ENCODE measurements at regions not wholly inside any gene's neighbourhood (a gene's known extent, or its start where the extent isn't known, plus 50 kb on each side); places are given as distances from the start of the nearest gene placed in this dataset.
A peak's percentile ranks its signal among the peaks of the same experiment; 100 is the strongest.
"Not testable (repeated sequence)": the region's sequence is repeated elsewhere in the genome, so short reads cannot be mapped to it uniquely, and the experiment has no call there.

DNA sequence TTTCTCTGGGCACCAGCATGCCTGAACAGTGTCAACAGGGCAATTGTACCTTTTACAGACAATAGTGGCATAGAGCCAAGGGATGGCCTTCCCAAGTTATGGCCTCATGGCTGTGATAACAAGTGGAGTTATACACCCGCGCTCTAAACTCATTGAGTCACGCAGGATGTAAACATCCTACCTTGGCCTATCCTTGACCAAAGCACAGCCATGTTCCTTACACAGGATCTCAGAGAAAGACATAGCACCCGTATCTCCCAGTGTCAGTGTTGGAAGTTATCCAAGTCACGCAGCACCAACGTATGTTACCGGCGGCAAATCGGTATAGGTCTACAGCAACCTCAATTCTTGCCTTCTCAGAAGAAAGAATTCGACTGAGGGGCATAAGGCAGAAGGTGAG, 1654.9 kb upstream of the LRRTM3 start:
- DNase-seq = no peak

DNA sequence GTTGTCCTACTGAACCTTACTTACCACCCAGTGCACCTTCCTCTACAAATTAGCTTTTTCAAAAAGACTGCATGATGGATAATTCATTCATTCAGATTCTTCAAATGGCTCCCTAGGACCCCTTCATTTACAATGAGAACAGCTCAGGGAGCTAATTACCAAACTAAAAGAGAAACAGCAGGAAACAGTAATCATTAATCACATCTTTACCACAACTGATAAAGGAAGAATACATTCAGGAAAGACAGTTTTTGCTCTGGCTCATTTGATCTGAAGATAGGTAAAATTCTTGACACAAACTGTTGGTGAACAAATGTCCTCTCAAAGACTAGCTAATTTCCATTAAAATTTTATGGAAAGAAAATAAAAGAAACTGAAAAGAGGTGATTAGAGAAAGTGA, 1652.7 kb upstream of the LRRTM3 start:
- DNase-seq = no peak

DNA sequence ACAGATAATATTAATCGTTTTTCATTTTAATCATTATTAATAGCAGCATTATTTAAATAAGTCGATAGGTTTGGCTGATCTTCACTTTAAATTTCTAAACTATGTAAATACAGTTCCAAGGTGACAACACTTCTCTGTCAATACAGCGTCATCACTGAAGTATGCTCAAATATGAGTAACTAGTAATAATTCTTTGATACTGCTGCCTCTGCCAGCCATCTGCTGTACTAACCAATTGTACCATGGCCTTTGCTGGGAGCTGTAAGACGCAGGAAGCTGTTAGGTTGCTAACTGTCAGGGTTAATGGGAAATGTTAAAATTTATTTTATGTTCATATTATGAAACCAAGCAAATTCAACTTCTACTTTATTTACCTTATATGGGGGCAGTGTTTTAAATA, 1650.5 kb upstream of the LRRTM3 start:
- DNase-seq = no peak

DNA sequence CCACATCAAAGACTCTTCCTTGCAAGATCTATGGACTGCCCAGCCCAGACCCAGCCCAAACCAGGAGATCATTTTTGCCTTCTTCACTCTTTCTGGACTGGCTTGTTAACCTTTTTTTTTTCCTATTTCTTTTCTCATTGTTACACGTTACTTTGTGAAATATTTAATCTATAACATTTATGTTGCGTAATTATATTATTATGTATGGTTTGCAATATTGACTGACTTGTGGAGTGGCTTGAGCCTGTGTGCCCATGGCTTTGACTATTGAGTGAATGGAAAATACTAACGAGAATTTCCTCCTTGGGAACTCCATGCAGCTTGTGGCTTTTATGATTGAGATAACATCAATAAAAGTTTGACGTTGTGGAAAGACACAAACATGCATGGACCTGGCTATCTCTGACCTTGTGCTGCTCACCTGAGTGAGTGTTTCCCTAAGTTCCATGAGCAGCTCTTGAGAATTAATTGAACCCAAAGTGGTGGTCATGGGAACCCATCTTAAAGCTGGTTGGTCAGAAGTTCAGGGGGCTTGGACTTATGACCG, 1641.3 kb upstream of the LRRTM3 start:
- no peak for DNase-seq

GRCh38 chr10:65285726-65286125, 1640.1 kb upstream of the LRRTM3 start:
- not testable (repeated sequence) for DNase-seq

DNA sequence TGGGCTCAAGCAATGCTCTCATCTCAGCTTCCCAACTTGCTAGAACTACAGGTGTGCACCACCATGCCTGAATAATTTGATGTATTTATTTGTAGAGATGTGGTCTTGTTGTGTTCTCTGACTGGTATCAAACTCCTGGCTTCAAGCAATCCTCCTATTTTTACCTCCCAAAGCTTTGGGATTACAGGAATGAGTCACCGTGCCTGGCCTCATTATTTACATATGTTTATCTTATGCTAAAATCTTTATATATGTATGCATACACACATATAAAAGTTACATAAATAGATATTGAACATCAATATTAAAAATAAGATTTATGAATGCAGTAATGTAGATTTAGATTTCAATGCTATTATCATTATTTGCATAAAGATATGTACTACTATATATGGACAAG, 1634.5 kb upstream of the LRRTM3 start:
- no peak for DNase-seq

GRCh38 chr10:65292551-65292950, 1633.3 kb upstream of the LRRTM3 start:
- DNase-seq = no peak

GRCh38 chr10:65294329-65294728, 1631.5 kb upstream of the LRRTM3 start:
- peak in 1 of 3 donors; percentile 29 for DNase-seq

GRCh38 chr10:65301181-65301580, 1624.7 kb upstream of the LRRTM3 start:
- no peak for DNase-seq

- DNase-seq = no peak
Observed at GRCh38 chr10:65306201-65306600, 1619.6 kb upstream of the LRRTM3 start.

DNA sequence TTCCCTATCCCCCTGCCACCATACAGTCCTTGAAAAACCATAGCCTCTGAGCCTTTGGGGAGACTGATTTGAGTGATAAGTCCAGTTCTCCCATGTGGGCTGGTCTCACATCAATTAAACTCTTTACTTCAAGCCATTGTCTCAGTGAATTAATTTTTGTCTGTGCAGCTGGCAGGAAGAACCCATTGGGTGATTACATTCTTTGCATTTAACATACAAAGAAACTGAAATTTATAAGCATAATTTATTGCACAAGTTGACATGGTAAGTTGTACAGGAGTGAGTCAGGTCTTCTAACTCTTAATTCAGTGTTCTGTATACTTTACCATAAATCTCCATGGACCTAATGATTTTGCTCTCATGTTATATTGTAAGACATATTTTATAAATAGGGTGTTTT, 1613.0 kb upstream of the LRRTM3 start:
- DNase-seq = no peak

GRCh38 chr10:65313406-65313805, 1612.4 kb upstream of the LRRTM3 start:
- DNase-seq = no peak

DNA sequence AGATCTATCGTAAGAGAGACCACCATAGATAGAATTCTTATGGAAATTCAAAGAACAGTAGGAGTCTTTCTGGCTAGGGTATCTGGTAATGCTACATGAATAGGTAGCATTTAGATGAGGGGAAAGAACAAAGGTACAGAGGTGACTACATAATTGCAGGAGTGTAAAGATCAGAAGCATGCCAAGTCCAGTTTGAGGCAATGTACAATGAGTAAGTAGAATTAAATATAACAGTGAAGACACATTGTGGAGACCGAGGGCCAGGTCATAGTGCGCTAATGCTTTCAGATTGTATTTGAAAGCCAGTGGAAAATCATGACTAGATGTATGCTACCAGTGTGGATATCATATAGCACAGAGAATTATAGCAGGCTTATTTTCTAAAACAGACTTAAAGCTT, 1611.6 kb upstream of the LRRTM3 start:
- peak in 2 of 3 donors; percentile 14 to 39 for DNase-seq

GRCh38 chr10:65319493-65319892, 1606.3 kb upstream of the LRRTM3 start:
- no peak for DNase-seq

- DNase-seq = no peak
Observed at GRCh38 chr10:65320236-65321026, 1605.4 kb upstream of the LRRTM3 start.

GRCh38 chr10:65323802-65324201, 1602.0 kb upstream of the LRRTM3 start:
- DNase-seq = no peak

DNA sequence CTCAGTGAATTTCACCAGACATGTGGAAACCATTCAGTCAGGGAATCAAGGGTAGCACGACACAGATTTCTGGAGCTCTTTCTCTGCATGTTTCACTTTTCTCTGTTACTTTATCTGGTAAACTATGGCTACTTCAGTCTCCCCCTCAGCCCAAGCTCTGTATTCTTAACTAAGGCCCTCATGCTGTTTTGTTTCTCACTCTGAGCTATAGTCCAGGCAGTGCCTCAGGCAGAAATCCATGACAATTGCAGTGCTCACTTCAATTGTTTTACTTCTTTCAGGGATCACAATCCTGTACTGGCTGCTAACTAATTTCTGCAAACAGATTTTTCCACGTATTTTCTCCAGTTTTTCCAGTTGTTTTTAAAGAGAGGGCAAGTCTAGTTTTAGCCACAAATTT, 1599.9 kb upstream of the LRRTM3 start:
- DNase-seq = no peak

- no peak for DNase-seq
Observed at GRCh38 chr10:65328486-65328885, 1597.3 kb upstream of the LRRTM3 start.

DNA sequence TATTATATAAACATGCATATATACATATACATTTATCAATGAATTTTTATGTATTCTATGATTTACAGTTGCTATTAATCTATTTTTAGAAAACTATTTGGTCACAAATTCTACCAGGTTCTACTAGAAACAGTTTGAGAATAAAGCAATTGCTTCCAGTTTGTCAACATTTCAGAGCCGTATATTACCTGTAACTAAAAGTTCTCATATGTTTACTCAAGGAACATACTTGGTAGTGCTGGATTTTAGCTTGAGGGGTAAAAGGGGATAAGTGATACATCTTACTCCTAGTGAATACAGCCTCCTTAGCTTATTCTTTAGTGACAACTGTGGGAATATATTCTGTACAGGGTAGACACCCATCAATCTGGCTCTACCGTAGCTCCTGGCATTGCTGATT, 1590.5 kb upstream of the LRRTM3 start:
- DNase-seq = no peak

DNA sequence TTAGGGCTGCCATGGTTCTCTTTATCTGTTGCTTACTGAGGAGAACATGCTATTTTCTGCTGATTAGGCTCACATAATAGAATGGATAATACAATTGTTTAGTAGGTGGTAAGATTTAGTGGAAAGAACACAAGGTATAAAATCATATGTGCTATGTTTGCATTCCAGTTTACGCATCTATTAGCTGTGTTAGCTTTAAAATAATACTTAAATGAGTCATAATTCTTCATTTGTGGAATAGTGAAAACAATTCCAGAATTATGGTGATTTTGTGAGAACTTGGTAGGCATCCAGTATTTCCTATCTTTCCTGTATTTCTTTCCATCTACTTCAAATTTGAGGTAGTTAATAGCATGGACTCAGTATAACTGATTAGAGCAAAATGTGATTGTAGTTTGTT, 1585.5 kb upstream of the LRRTM3 start:
- DNase-seq = no peak

GRCh38 chr10:65341323-65341925, 1584.4 kb upstream of the LRRTM3 start:
- DNase-seq = peak; percentile 39 to 70 (median 54)

DNA sequence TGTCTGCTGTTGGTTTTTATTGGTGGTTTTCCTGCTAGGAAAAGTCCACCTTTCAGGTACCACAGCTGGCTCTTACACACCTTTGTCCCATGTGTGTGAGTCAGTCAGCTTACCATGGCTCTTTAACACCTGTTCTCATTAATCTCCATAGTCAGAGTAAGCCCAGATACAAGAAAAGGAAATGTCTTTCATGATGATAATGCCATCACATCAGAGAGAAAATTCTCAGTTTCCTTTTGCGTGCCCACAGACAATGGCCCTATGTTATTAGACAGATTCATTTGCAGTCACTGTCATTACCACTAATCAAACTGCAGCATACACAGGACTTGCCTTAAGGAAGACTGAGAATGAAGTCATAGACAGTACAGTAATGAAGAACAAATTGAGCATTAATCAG, 1583.6 kb upstream of the LRRTM3 start:
- DNase-seq = no peak

DNA sequence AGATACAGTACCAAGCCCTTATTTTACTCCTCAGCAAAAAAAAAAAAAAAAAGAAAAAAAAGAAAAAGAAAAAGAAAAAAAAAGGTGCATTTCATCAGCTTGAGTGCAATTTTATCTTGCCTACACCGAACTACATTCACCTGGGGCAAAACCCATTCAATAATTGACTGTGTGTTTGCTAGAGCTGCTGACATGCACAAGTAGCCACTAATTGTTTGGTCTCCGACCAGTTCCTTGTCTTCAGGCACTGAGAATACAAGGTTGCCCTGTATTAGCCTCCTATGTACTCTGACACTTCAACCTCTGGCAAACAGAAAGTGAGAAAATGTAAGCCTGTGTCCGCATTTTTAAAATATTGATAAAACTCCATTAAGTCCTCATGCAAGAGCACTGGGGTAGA, 1579.4 kb upstream of the LRRTM3 start:
- no peak for DNase-seq

DNA sequence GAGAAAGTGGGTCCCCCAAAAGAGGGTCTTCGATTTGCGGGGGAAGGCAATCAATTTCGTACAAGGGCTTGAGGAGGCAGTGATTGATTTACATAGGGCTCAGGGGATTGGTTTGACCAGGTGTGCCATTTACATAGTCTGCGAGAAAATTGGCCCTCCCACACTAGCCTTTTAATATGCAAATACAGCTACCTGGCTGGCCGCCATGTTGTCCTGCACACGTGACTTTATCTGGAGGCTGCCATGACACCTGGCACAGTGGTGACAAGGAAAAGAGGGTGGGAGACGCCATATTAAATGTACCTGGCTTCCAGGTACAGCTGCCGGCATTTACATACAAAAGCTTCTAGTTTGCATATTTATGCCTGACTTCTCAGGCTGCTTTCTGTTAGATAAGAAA, 1577.2 kb upstream of the LRRTM3 start:
- DNase-seq = no peak
